ENCODE measurements at regions not wholly inside any gene's neighbourhood (a gene's known extent, or its start where the extent isn't known, plus 50 kb on each side); places are given as distances from the start of the nearest gene placed in this dataset.

- no peak overlapping the region for H3K18ac ChIP-seq (ENCODE audit: extremely low read depth, low read length)
- no peaks in the 10 kb centered on the region for H3K9me3 ChIP-seq (ENCODE audit: insufficient read depth in 2 of 2, low read depth in 1 of 2, low read length in 1 of 2)
- no peak overlapping the region for H2BK5ac ChIP-seq (ENCODE audit: low read depth, low read length)
- no peak overlapping the region for H4K8ac ChIP-seq (ENCODE audit: extremely low read depth, insufficient read depth, low read length)
- FAIRE-seq (no peak), DNase-seq (ENCODE audit: low read depth in 1 of 2, low spot score in 2 of 2) (no peak)
- no peak overlapping the region for H3K4me3 ChIP-seq (ENCODE audit: extremely low read depth in 1 of 4, insufficient read depth in 2 of 4, low read depth in 3 of 4, low read length in 4 of 4)
- no peak overlapping the region for H3K9ac ChIP-seq (replicated peaks in 1 of 4; ENCODE audit: extremely low read depth in 1 of 4, low read depth in 3 of 4, low read length in 3 of 4)
- no peaks in the 10 kb centered on the region for H3K23me2 ChIP-seq (ENCODE audit: low read depth, low read length)
- no peak overlapping the region for H2AFZ ChIP-seq (ENCODE audit: low read length)
- H4K20me1 ChIP-seq (replicated peaks in 1 of 2; ENCODE audit: control insufficient read depth in 1 of 2, insufficient read depth in 2 of 2, low read length in 2 of 2): no peaks in the 10 kb centered on the region
- H3K79me2 ChIP-seq (ENCODE audit: control insufficient read depth in 1 of 2, insufficient read depth in 2 of 2, low read length in 2 of 2): no peaks in the 10 kb centered on the region
- H3K4ac ChIP-seq (replicated peaks; ENCODE audit: insufficient read length, low read depth, low read length): no peak overlapping the region
- CTCF ChIA-PET (ENCODE audit: partially characterized antibody): no interaction called here
- no peak overlapping the region for H2BK20ac ChIP-seq (ENCODE audit: low read length)
- POLR2A ChIA-PET (ENCODE audit: partially characterized antibody): no interaction called here
- no peak overlapping the region for H3K14ac ChIP-seq (ENCODE audit: insufficient read length)
- TF ChIP-seq PHF8 (conservative IDR thresholded peaks at IDR 0.05; ENCODE audit: low read depth, low read length) (no peak), ASH2L (IDR thresholded peaks at IDR 0.05; ENCODE audit: low read length) (no peak), SP4 (IDR thresholded peaks at IDR 0.05; ENCODE audit: low read length) (no peak)
- peaks cover 0 to 4% (median 1%) of the 10 kb centered on the region in 4 experiments; a peak in 1 of 7 replicates for H3K4me1 ChIP-seq (replicated peaks in 1 of 4; ENCODE audit: control insufficient read depth in 3 of 4, insufficient read depth in 4 of 4, low read length in 3 of 4)
- H2AK5ac ChIP-seq (ENCODE audit: low read depth, low read length): no peak overlapping the region
- no peak overlapping the region for H4K5ac ChIP-seq (ENCODE audit: insufficient read length, low read depth, low read length)
- H2BK120ac ChIP-seq (replicated peaks; ENCODE audit: low read depth, low read length): no peak overlapping the region
- H3K79me1 ChIP-seq (ENCODE audit: low read depth, low read length): no peaks in the 10 kb centered on the region
- no peak overlapping the region for H4K91ac ChIP-seq (replicated peaks; ENCODE audit: insufficient read length, low read length)
- H3K23ac ChIP-seq (ENCODE audit: insufficient read length): no peak overlapping the region
- no peak overlapping the region for H3K27ac ChIP-seq (ENCODE audit: low read depth, low read length)
- H3K27me3 ChIP-seq (replicated peaks in 1 of 4; ENCODE audit: control insufficient read depth in 3 of 4, extremely low read depth in 1 of 4, insufficient read depth in 3 of 4, low read length in 3 of 4): no peaks in the 10 kb centered on the region
- no peak overlapping the region for H2BK12ac ChIP-seq (ENCODE audit: low read depth, low read length)
- H3K4me2 ChIP-seq (ENCODE audit: insufficient read depth in 1 of 2, low read depth in 2 of 2, low read length in 2 of 2): no peak overlapping the region
- no peaks in the 10 kb centered on the region for H3K36me3 ChIP-seq (ENCODE audit: control insufficient read depth in 2 of 4, insufficient read depth in 4 of 4, low read length in 3 of 4)
- no peak overlapping the region for H2BK15ac ChIP-seq (ENCODE audit: low read length)
- WGBS, 2 experiments (ENCODE audit: extremely low coverage in 1 of 2, insufficient coverage in 1 of 2, insufficient read length in 1 of 2, insufficient replicate concordance in 2 of 2, low coverage in 1 of 2, low lambda C conversion rate in 2 of 2, missing lambda C conversion rate in 1 of 2): 88% methylated on average over 3 of the region's 3 CpGs; no CpG with 5 or more reads in 1 of the 2 experiments
- no peak overlapping the region for H3K56ac ChIP-seq (replicated peaks; ENCODE audit: insufficient read length, low read depth, low read length)
These were observed 548.6 kb upstream of the TLE4 start for GRCh38 chr9:79023134-79023580.
